A673 (cell line): ENCODE measurements at regions not wholly inside any gene's neighbourhood (a gene's known extent, or its start where the extent isn't known, plus 50 kb on each side); places are given as distances from the start of the nearest gene placed in this dataset.

Source experiments
- EZH2 ChIP-seq: fragments of 200-600 bp; sonication (generic); IDR thresholded peaks from 2 replicates; pipeline ENCODE4 v1.6.1; 2017; ENCODE audit warnings: borderline replicate concordance, low read depth, mild to moderate bottlenecking, mixed read lengths, antibody characterized with exemption, low read length; ENCODE audit not compliant: poor library complexity, severe bottlenecking
- TF ChIP-seq, protein P1 (sequence below): fragments of 300-800, 200-600 bp; sonication (generic); conservative IDR thresholded peaks from 2 replicates; pipeline ENCODE4 v1.5.1; 2017; ENCODE audit warnings: low read depth, mild to moderate bottlenecking, antibody characterized with exemption, low read length, moderate library complexity, mixed read lengths

DNA sequence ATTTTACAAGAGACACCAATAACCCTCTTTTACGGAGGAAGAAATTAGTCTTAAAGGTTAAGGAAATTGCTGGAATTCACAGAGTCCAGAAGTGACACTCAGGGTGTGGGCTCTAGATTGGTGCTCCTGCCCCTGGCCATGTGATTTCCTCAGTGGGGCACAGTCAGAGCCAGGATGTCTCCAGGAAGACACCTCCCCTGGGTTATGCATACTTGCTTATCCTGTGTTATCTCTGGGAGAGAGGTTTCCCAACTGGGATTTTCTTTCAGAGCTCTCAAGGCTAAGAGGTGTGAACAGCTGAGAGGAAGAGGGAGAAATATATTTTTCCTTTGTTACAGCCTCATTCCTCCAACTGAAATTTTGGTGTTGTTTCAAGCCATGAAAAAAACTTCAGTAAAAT is 125.6 kb upstream of the CELF4 start:
- TF ChIP-seq, protein P1, sequence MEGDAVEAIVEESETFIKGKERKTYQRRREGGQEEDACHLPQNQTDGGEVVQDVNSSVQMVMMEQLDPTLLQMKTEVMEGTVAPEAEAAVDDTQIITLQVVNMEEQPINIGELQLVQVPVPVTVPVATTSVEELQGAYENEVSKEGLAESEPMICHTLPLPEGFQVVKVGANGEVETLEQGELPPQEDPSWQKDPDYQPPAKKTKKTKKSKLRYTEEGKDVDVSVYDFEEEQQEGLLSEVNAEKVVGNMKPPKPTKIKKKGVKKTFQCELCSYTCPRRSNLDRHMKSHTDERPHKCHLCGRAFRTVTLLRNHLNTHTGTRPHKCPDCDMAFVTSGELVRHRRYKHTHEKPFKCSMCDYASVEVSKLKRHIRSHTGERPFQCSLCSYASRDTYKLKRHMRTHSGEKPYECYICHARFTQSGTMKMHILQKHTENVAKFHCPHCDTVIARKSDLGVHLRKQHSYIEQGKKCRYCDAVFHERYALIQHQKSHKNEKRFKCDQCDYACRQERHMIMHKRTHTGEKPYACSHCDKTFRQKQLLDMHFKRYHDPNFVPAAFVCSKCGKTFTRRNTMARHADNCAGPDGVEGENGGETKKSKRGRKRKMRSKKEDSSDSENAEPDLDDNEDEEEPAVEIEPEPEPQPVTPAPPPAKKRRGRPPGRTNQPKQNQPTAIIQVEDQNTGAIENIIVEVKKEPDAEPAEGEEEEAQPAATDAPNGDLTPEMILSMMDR: no peak
- no peak for TF ChIP-seq EZH2
